CD8-positive, alpha-beta memory T cell (primary cell): ENCODE measurements at regions not wholly inside any gene's neighbourhood (a gene's known extent, or its start where the extent isn't known, plus 50 kb on each side); places are given as distances from the start of the nearest gene placed in this dataset.
"Not testable (repeated sequence)": the region's sequence is repeated elsewhere in the genome, so short reads cannot be mapped to it uniquely, and the experiment has no call there.

Experiments
- CTCF ChIA-PET: fragments of 350-600 bp; sonication (Branson Sonifier 250); formaldehyde crosslinking; loops from one replicate; lab custom pipeline; 2021; ENCODE audit warnings: antibody characterized with exemption; lab: Charles Lee
- POLR2A ChIA-PET: fragments of 350-600 bp; sonication (Branson Sonifier 250); formaldehyde crosslinking; loops from one replicate; lab custom pipeline; 2021; ENCODE audit warnings: antibody characterized with exemption; lab: Charles Lee
- DNase-seq, 5 donors: peaks; one replicate each; pipeline versions ENCODE4 v3.0.0 to v3.0.0-alpha.2; 2020 to 2022; ENCODE audit warnings: mixed read lengths in 1 of 5
- H3K27ac ChIP-seq: one replicate; pipeline ENCODE4 v1.7.0; 2013; ENCODE audit warnings: low read depth, mild to moderate bottlenecking, low read length, moderate library complexity
- H3K27me3 ChIP-seq: 2 replicates; pipeline ENCODE4 v1.7.0; 2013; ENCODE audit warnings: low read length, mild to moderate bottlenecking; ENCODE audit not compliant: insufficient read depth, poor library complexity, severe bottlenecking
- H3K36me3 ChIP-seq: 2 replicates; pipeline ENCODE4 v1.7.0; 2013; ENCODE audit warnings: mild to moderate bottlenecking, low read length, moderate library complexity; ENCODE audit not compliant: insufficient read depth
- H3K4me1 ChIP-seq: 2 replicates; pipeline ENCODE4 v1.7.0; 2013; ENCODE audit warnings: mild to moderate bottlenecking, low read length, moderate library complexity; ENCODE audit not compliant: insufficient read depth
- H3K4me3 ChIP-seq: 2 replicates; pipeline ENCODE4 v1.7.0; 2013; ENCODE audit warnings: mild to moderate bottlenecking, low read length
- H3K9me3 ChIP-seq: 2 replicates; pipeline ENCODE4 v1.7.0; 2013; ENCODE audit warnings: mild to moderate bottlenecking, low read length
- H3K27ac Mint-ChIP-seq, 8 donors: one replicate each; pipeline ENCODE4 v1.8.0; 2020 to 2021; ENCODE audit warnings: mixed read lengths in 8 of 8, mild to moderate bottlenecking in 6 of 8, inconsistent platforms in 3 of 8, moderate library complexity in 3 of 8
- H3K27me3 Mint-ChIP-seq, 2 donors: one replicate each; pipeline ENCODE4 v1.8.0; 2020 to 2021; ENCODE audit warnings: mixed read lengths in 2 of 2, mild to moderate bottlenecking in 1 of 2, moderate library complexity in 1 of 2
- H3K36me3 Mint-ChIP-seq, 3 donors: one replicate each; pipeline ENCODE4 v1.8.0; 2020 to 2021; ENCODE audit warnings: mixed read lengths in 3 of 3, inconsistent platforms in 1 of 3, mild to moderate bottlenecking in 1 of 3
- H3K4me1 Mint-ChIP-seq, 3 donors: one replicate each; pipeline ENCODE4 v1.8.0; 2020 to 2021; ENCODE audit warnings: mixed read lengths in 3 of 3, inconsistent platforms in 1 of 3, mild to moderate bottlenecking in 1 of 3
- H3K4me3 Mint-ChIP-seq, 7 donors: one replicate each; pipeline ENCODE4 v1.8.0; 2020 to 2021; ENCODE audit warnings: mixed read lengths in 7 of 7, mild to moderate bottlenecking in 6 of 7, moderate library complexity in 4 of 7, inconsistent platforms in 2 of 7
- H3K9me3 Mint-ChIP-seq, 5 donors: one replicate each; pipeline ENCODE4 v1.8.0; 2020 to 2022; ENCODE audit warnings: mixed read lengths in 5 of 5, mild to moderate bottlenecking in 3 of 5, moderate library complexity in 2 of 5, inconsistent platforms in 1 of 5

GRCh38 chr17:64712557-64713351, 50.6 kb upstream of the SMURF2 start:
- H3K27ac ChIP-seq, H3K36me3 ChIP-seq, H3K9me3 Mint-ChIP-seq, H3K27me3 ChIP-seq, H3K9me3 ChIP-seq, H3K36me3 Mint-ChIP-seq, H3K27me3 Mint-ChIP-seq: not testable (repeated sequence)
- H3K4me1 ChIP-seq: peaks cover 57% of the 10 kb centered on the region
- CTCF ChIA-PET: interaction anchor here (0.6 kb wide), 1 partner anchor 317 kb away, joined by 3 read pairs; no protein-coding TSS in a partner anchor
- POLR2A ChIA-PET: interaction anchor here (0.6 kb wide), 1 partner anchor 131 kb away, joined by 3 read pairs; no protein-coding TSS in a partner anchor
- peaks cover 54 to 69% (median 68%) of the 10 kb centered on the region in 3 donors for H3K4me1 Mint-ChIP-seq
- H3K27ac Mint-ChIP-seq: peak overlapping the region; percentile 83 to 98 (median 94)
- peak; percentile 19 to 71 (median 68) for DNase-seq
- H3K4me3 Mint-ChIP-seq: peak overlapping the region; percentile 84 to 95 (median 86)
- H3K4me3 ChIP-seq: peak overlapping the region; percentile 17
